Neural cell (in vitro differentiated cells): ENCODE measurements at regions not wholly inside any gene's neighbourhood (a gene's known extent, or its start where the extent isn't known, plus 50 kb on each side); places are given as distances from the start of the nearest gene placed in this dataset.

ENCODE experiments used
- TF ChIP-seq, protein P1 (sequence below): fragments of 450-650 bp; IDR thresholded peaks from 2 replicates; pipeline ENCODE4 v1.5.1; 2014; ENCODE audit warnings: antibody characterized with exemption, mild to moderate bottlenecking, moderate library complexity; ENCODE audit not compliant: poor library complexity, severe bottlenecking
- TF ChIP-seq, protein P2 (sequence below): IDR thresholded peaks from 2 replicates; pipeline ENCODE4 v1.6.1; 2012; ENCODE audit warnings: borderline replicate concordance

DNA sequence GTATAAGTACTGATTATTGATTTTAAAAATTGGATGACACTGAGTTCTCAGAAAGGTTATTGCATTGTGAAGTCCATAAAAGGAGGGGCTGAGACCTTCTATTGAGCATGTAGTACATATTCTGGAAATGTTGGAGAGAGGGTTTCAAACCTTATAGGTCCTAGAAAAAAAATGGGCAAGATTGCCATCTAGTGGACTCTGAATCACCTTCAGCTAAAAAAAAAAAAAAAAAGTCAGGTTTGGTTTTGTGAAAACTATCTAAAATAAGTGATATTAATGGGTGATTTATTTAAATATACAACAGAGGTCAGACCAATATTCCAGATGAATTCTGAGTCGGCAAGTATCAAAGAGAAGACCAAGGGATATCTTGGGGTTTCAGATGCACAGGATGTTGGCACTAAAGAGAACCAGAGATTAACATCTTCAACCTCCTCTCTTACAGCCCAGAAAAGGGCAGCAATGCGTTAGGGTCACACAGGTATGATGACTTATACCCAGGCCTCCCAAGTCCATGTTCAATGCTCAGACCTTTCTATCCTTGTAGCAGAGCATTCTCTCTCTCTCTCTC lies 109.8 kb upstream of the NMUR2 start:
- TF ChIP-seq, protein P1, sequence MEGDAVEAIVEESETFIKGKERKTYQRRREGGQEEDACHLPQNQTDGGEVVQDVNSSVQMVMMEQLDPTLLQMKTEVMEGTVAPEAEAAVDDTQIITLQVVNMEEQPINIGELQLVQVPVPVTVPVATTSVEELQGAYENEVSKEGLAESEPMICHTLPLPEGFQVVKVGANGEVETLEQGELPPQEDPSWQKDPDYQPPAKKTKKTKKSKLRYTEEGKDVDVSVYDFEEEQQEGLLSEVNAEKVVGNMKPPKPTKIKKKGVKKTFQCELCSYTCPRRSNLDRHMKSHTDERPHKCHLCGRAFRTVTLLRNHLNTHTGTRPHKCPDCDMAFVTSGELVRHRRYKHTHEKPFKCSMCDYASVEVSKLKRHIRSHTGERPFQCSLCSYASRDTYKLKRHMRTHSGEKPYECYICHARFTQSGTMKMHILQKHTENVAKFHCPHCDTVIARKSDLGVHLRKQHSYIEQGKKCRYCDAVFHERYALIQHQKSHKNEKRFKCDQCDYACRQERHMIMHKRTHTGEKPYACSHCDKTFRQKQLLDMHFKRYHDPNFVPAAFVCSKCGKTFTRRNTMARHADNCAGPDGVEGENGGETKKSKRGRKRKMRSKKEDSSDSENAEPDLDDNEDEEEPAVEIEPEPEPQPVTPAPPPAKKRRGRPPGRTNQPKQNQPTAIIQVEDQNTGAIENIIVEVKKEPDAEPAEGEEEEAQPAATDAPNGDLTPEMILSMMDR: peak; percentile 76
- TF ChIP-seq, protein P2, sequence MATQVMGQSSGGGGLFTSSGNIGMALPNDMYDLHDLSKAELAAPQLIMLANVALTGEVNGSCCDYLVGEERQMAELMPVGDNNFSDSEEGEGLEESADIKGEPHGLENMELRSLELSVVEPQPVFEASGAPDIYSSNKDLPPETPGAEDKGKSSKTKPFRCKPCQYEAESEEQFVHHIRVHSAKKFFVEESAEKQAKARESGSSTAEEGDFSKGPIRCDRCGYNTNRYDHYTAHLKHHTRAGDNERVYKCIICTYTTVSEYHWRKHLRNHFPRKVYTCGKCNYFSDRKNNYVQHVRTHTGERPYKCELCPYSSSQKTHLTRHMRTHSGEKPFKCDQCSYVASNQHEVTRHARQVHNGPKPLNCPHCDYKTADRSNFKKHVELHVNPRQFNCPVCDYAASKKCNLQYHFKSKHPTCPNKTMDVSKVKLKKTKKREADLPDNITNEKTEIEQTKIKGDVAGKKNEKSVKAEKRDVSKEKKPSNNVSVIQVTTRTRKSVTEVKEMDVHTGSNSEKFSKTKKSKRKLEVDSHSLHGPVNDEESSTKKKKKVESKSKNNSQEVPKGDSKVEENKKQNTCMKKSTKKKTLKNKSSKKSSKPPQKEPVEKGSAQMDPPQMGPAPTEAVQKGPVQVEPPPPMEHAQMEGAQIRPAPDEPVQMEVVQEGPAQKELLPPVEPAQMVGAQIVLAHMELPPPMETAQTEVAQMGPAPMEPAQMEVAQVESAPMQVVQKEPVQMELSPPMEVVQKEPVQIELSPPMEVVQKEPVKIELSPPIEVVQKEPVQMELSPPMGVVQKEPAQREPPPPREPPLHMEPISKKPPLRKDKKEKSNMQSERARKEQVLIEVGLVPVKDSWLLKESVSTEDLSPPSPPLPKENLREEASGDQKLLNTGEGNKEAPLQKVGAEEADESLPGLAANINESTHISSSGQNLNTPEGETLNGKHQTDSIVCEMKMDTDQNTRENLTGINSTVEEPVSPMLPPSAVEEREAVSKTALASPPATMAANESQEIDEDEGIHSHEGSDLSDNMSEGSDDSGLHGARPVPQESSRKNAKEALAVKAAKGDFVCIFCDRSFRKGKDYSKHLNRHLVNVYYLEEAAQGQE: no peak
